NT2/D1 (cell line): ENCODE measurements at regions not wholly inside any gene's neighbourhood (a gene's known extent, or its start where the extent isn't known, plus 50 kb on each side); places are given as distances from the start of the nearest gene placed in this dataset.

Source experiments
- YY1 ChIP-seq: IDR thresholded peaks from 2 replicates; pipeline ENCODE4 v1.6.1; 2011; ENCODE audit not compliant: insufficient read length, insufficient read depth
- ZNF274 ChIP-seq: IDR thresholded peaks from 2 replicates; pipeline ENCODE4 v1.6.1; 2011; ENCODE audit warnings: mild to moderate bottlenecking, low read depth, low read length

- TF ChIP-seq ZNF274 (no peak), YY1 (no peak)
Measured at GRCh38 chr6:14379568-14379967, 262.0 kb downstream of the CD83 start.
